ENCODE measurements at regions not wholly inside any gene's neighbourhood (a gene's known extent, or its start where the extent isn't known, plus 50 kb on each side); places are given as distances from the start of the nearest gene placed in this dataset.

GRCh38 chrX:104306180-104306579, 51.4 kb upstream of the ESX1 start:
- DNase-seq (ENCODE audit: low spot score): no peak
